ENCODE measurements at regions not wholly inside any gene's neighbourhood (a gene's known extent, or its start where the extent isn't known, plus 50 kb on each side); places are given as distances from the start of the nearest gene placed in this dataset.

DNA sequence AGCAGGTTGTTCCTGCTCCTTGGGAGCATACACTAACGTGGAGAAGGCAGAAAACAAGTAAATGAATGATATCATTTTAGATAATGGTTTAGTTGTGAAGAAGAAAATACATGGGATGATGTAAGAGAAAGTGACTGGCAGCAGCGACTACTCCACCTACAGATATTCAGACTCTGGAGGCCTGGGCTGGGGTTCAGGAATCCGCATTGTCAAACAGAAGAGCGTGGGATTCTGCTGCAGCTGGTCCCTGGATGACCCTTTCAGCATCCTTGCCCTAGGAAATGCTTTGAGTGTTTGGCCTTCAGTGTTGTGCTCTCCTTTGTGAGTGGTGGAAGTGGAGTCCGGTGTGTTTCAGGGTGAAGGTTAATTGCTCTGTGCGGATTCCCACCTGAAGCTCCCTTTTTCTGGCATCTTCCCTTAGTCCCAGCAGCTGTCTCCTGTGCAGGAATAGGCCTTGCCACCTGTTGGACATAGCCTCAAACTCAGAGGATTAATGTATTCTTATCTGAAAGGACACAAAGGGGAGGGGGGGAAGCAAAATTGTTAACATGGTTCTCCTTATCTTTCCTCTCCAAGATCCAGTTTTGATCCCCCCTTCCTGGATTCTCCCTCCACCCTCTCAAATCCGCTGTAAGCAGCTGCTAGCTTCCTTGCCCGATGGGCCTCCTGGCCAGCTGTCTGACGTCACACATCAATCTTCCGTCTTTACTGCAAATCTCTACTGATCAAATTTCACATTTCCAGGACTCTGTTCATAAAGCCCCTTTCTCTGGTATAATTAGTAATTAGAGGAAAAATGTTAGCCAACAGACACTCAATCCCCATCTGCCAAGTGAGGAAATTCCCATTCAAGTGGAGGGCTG lies 68.3 kb upstream of the SPAG17 start:
- TF ChIP-seq, protein P1, sequence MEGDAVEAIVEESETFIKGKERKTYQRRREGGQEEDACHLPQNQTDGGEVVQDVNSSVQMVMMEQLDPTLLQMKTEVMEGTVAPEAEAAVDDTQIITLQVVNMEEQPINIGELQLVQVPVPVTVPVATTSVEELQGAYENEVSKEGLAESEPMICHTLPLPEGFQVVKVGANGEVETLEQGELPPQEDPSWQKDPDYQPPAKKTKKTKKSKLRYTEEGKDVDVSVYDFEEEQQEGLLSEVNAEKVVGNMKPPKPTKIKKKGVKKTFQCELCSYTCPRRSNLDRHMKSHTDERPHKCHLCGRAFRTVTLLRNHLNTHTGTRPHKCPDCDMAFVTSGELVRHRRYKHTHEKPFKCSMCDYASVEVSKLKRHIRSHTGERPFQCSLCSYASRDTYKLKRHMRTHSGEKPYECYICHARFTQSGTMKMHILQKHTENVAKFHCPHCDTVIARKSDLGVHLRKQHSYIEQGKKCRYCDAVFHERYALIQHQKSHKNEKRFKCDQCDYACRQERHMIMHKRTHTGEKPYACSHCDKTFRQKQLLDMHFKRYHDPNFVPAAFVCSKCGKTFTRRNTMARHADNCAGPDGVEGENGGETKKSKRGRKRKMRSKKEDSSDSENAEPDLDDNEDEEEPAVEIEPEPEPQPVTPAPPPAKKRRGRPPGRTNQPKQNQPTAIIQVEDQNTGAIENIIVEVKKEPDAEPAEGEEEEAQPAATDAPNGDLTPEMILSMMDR (IDR thresholded peaks at IDR 0.05; ENCODE audit: borderline replicate concordance, extremely low read depth, low read length, poor library complexity, severe bottlenecking): no peak
- TF ChIP-seq EZH2 (IDR thresholded peaks at IDR 0.05; ENCODE audit: borderline replicate concordance, low read depth, low read length, severe bottlenecking): no peak

DNA sequence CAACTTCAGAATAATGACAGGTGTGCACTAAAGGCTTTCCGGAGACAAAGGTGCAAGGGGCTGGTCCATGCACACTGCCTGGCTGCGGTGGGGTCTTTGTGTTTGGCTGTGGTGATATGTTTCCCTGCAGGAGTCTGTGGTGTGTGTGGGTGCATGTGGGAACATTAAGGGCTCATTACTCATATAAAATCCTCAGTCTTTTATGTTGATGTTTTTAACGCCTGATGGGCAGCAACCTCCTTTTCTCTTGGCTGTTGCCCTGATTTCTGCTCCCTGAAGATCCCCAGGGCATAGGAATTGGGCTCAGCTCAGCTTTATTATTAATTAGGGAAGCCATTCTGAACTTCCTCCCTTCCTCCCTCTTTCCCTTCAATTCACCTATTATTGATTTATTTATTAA lies 67.6 kb upstream of the SPAG17 start:
- H3K27ac ChIP-seq (ENCODE audit: low read length): no peak overlapping the region
- H3K4me2 ChIP-seq (ENCODE audit: insufficient read depth, low read length): no peak overlapping the region
- no peak overlapping the region for H3K9ac ChIP-seq (ENCODE audit: low read depth, low read length)
- no peak overlapping the region for H3K4me3 ChIP-seq (ENCODE audit: low read depth in 1 of 2, low read length in 2 of 2)
- no peaks in the 10 kb centered on the region for H4K20me1 ChIP-seq (ENCODE audit: insufficient read depth, low read length)
- H3K36me3 ChIP-seq (ENCODE audit: insufficient read depth, low read length): no peaks in the 10 kb centered on the region
- TF ChIP-seq, protein P1 (IDR thresholded peaks at IDR 0.05; ENCODE audit: borderline replicate concordance, extremely low read depth, low read length, poor library complexity, severe bottlenecking): no peak
- TF ChIP-seq EZH2 (IDR thresholded peaks at IDR 0.05; ENCODE audit: borderline replicate concordance, low read depth, low read length, severe bottlenecking): no peak
- ATAC-seq (ENCODE audit: insufficient read depth, low read depth) (no peak), DNase-seq (no peak)
- H3K4me1 ChIP-seq (ENCODE audit: insufficient read depth, low read length): no peaks in the 10 kb centered on the region
- no peaks in the 10 kb centered on the region for H3K27me3 ChIP-seq (ENCODE audit: insufficient read depth, low read length, poor library complexity)
- no peaks in the 10 kb centered on the region for H3K79me2 ChIP-seq (ENCODE audit: insufficient read depth, low read length)
- no peaks in the 10 kb centered on the region for H3K9me3 ChIP-seq (ENCODE audit: insufficient read depth, low read length, severe bottlenecking)
- H2AFZ ChIP-seq (ENCODE audit: low read depth, low read length): no peak overlapping the region

More for the DNA sequence above, 68.3 kb upstream of the SPAG17 start:
- Histone ChIP-seq H3K4me3 (ENCODE audit: low read depth in 1 of 2, low read length in 2 of 2) (no peak overlapping the region), H3K79me2 (ENCODE audit: insufficient read depth, low read length) (no peaks in the 10 kb centered on the region), H3K9me3 (ENCODE audit: insufficient read depth, low read length, severe bottlenecking) (no peaks in the 10 kb centered on the region), H3K36me3 (ENCODE audit: insufficient read depth, low read length) (no peaks in the 10 kb centered on the region), H3K4me2 (ENCODE audit: insufficient read depth, low read length) (no peak overlapping the region), H3K27ac (ENCODE audit: low read length) (no peak overlapping the region), H4K20me1 (ENCODE audit: insufficient read depth, low read length) (no peaks in the 10 kb centered on the region), H3K27me3 (ENCODE audit: insufficient read depth, low read length, poor library complexity) (no peaks in the 10 kb centered on the region), H3K4me1 (ENCODE audit: insufficient read depth, low read length) (no peaks in the 10 kb centered on the region), H2AFZ (ENCODE audit: low read depth, low read length) (no peak overlapping the region), H3K9ac (ENCODE audit: low read depth, low read length) (no peak overlapping the region)
- ATAC-seq (ENCODE audit: insufficient read depth, low read depth): no peak
- DNase-seq: no peak

DNA sequence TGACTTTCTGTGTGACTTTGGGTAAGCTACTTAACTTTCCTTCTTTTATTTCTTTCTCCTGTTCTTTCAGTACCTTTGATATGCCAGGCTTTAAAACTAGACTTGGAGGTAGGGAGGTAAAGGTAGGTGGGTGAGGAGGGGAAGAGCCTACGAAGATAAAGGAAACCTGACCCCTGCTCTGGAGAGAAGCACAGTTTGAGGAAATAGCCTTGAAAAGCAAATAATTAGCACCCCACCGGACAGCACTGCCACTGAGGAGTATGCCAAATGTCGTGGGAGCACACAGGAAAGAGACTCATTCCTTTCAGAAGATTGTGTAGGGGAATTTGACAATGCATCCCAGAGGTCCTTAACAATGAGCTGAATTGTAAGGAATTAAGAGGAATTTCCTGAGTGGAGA lies 65.2 kb upstream of the SPAG17 start:
- Histone ChIP-seq H3K27ac (ENCODE audit: low read length) (no peak overlapping the region), H3K36me3 (ENCODE audit: insufficient read depth, low read length) (no peaks in the 10 kb centered on the region), H4K20me1 (ENCODE audit: insufficient read depth, low read length) (no peaks in the 10 kb centered on the region), H3K9ac (ENCODE audit: low read depth, low read length) (no peak overlapping the region), H3K79me2 (ENCODE audit: insufficient read depth, low read length) (no peaks in the 10 kb centered on the region), H3K4me2 (ENCODE audit: insufficient read depth, low read length) (no peak overlapping the region), H3K4me1 (ENCODE audit: insufficient read depth, low read length) (no peaks in the 10 kb centered on the region), H2AFZ (ENCODE audit: low read depth, low read length) (no peak overlapping the region), H3K4me3 (ENCODE audit: low read depth in 1 of 2, low read length in 2 of 2) (no peak overlapping the region), H3K27me3 (ENCODE audit: insufficient read depth, low read length, poor library complexity) (no peaks in the 10 kb centered on the region), H3K9me3 (ENCODE audit: insufficient read depth, low read length, severe bottlenecking) (no peaks in the 10 kb centered on the region)
- ATAC-seq (ENCODE audit: insufficient read depth, low read depth) (no peak), DNase-seq (no peak)
- no peak for TF ChIP-seq EZH2 (IDR thresholded peaks at IDR 0.05; ENCODE audit: borderline replicate concordance, low read depth, low read length, severe bottlenecking)
- TF ChIP-seq, protein P1 (IDR thresholded peaks at IDR 0.05; ENCODE audit: borderline replicate concordance, extremely low read depth, low read length, poor library complexity, severe bottlenecking): no peak

Data from DND-41 (cell line).